Immature natural killer cell (primary cell): ENCODE measurements at regions not wholly inside any gene's neighbourhood (a gene's known extent, or its start where the extent isn't known, plus 50 kb on each side); places are given as distances from the start of the nearest gene placed in this dataset.

ENCODE experiments used
- DNase-seq, 3 donors: peaks; one replicate each; pipeline ENCODE4 v3.0.0; 2022; ENCODE audit warnings: mixed read lengths in 1 of 3
- H3K27ac Mint-ChIP-seq, 6 donors: one replicate each; pipeline ENCODE4 v1.8.0; 2020; ENCODE audit warnings: mixed read lengths in 6 of 6, mild to moderate bottlenecking in 5 of 6, inconsistent platforms in 4 of 6, moderate library complexity in 3 of 6
- H3K27me3 Mint-ChIP-seq, 3 donors: one replicate each; pipeline ENCODE4 v1.8.0; 2020 to 2021; ENCODE audit warnings: low read depth in 3 of 3, mild to moderate bottlenecking in 3 of 3, mixed read lengths in 3 of 3, moderate library complexity in 3 of 3, inconsistent platforms in 1 of 3
- H3K36me3 Mint-ChIP-seq, 3 donors: one replicate each; pipeline ENCODE4 v1.8.0; 2020; ENCODE audit warnings: mixed read lengths in 3 of 3, inconsistent platforms in 2 of 3, mild to moderate bottlenecking in 2 of 3
- H3K4me1 Mint-ChIP-seq, 2 donors: one replicate each; pipeline ENCODE4 v1.8.0; 2020; ENCODE audit warnings: inconsistent platforms in 2 of 2, mild to moderate bottlenecking in 2 of 2, mixed read lengths in 2 of 2, moderate library complexity in 1 of 2
- H3K4me3 Mint-ChIP-seq, 5 donors: one replicate each; pipeline ENCODE4 v1.8.0; 2020; ENCODE audit warnings: mild to moderate bottlenecking in 5 of 5, mixed read lengths in 5 of 5, inconsistent platforms in 3 of 5, moderate library complexity in 3 of 5
- H3K9me3 Mint-ChIP-seq, 6 donors: one replicate each; pipeline ENCODE4 v1.8.0; 2020; ENCODE audit warnings: mild to moderate bottlenecking in 6 of 6, mixed read lengths in 6 of 6, inconsistent platforms in 4 of 6, moderate library complexity in 3 of 6

DNA sequence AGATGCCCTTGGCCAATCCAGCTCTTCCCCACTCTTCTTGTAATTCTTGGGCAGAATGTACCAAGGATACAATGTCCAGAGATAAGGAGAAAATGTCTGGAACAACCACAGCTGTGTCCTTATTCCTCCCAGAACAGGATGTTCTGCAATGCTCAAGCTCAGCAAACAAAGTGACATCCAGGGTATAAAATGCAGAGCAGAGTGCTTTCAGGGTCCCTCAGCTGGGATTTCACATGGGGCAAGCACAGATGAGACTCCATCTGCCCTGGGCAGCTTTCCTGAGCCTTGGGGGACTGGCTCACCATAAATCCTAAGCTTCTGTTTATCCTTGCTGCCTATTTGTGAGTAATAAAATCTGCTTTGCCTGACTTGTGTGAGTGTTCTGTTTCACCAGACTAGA lies 127.4 kb downstream of the VAPA start:
- H3K27me3 Mint-ChIP-seq = peaks cover 2 to 6% (median 3%) of the 10 kb centered on the region in 3 donors
- H3K4me1 Mint-ChIP-seq = no peaks in the 10 kb centered on the region
- H3K4me3 Mint-ChIP-seq = no peak overlapping the region
- H3K36me3 Mint-ChIP-seq = peaks cover 0 to 4% (median 3%) of the 10 kb centered on the region in 3 donors
- no peak overlapping the region for H3K27ac Mint-ChIP-seq
- peaks cover 3 to 18% (median 13%) of the 10 kb centered on the region in 6 donors for H3K9me3 Mint-ChIP-seq
- no peak for DNase-seq

DNA sequence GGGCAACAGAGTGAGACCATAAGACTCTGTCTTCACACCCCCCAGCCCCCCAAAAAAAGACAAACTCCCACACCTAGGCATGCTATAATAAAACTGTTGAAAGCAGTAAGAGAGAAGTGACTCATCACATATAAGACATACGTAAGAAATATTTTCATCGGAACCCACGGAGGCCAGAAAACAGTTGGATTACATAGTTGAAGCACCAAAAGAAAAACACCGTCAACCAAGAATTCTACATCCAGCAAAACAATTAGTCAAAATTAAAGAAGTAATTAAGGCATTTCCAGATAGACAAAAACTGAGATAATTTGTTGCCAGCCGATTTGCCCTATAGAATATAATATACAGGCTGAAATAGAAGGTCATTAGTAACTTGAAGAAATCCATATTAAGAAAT lies 128.7 kb downstream of the VAPA start:
- H3K4me1 Mint-ChIP-seq = no peaks in the 10 kb centered on the region
- no peak overlapping the region for H3K27ac Mint-ChIP-seq
- H3K27me3 Mint-ChIP-seq = peaks cover 2 to 6% (median 3%) of the 10 kb centered on the region in 3 donors
- no peak for DNase-seq
- peaks cover 0 to 4% (median 3%) of the 10 kb centered on the region in 3 donors for H3K36me3 Mint-ChIP-seq
- H3K9me3 Mint-ChIP-seq = peaks cover 3 to 18% (median 13%) of the 10 kb centered on the region in 6 donors
- H3K4me3 Mint-ChIP-seq = no peak overlapping the region

DNA sequence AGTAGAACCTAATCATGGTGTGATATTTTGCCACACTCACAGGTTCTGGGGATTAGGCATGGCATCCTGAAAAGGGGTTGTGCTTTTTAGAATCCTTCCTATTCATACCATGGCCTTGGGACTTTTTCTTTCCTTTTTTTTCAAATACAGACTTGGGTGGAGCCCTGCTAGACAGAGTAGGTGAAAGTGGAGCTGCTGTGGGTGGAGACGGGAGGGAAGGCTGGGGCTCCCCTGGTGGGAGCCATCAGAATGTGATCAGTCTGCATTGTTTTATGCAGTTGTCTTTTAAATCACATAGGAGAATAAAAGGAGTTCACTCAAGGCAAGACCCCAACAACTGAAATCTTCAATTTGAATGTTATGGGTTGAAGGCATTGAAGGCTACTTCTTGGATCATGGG lies 130.2 kb downstream of the VAPA start:
- Mint-ChIP-seq H3K9me3 (peaks cover 3 to 18% (median 13%) of the 10 kb centered on the region in 6 donors), H3K36me3 (peaks cover 0 to 4% (median 3%) of the 10 kb centered on the region in 3 donors)

DNA sequence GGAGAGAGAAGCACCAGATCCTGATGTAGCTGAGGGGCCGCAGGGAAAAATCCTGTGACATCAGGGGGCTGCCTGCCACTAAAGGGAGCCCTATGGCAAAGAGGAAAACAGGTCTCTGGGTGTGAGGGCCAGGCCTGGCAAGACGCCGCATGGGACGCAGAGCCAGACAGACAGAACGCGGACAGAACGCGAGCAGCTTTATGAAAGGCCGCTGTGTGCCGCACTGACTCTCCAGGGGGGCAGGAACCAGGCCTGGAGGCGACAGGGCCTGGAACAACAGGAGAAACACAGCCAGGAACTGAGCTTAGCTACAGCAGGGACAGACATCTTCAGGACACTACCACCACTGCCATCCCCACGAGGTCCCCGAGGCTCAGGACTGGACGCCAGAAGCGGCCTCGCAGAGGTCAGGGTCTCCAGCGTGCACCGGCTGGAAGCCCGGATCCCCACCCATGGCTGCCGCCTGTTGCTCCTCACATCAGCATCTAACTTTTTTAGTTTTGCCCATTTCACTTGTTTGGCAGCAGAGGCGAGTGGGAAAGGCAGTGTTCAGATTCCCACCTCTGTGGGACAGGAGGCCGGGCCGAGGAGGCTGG lies 131.6 kb downstream of the VAPA start:
- no peak overlapping the region for H3K27ac Mint-ChIP-seq
- no peak for DNase-seq
- H3K9me3 Mint-ChIP-seq = peaks cover 3 to 18% (median 13%) of the 10 kb centered on the region in 6 donors
- peaks cover 0 to 4% (median 3%) of the 10 kb centered on the region in 3 donors for H3K36me3 Mint-ChIP-seq
- peaks cover 2 to 4% (median 3%) of the 10 kb centered on the region in 3 donors for H3K27me3 Mint-ChIP-seq
- no peaks in the 10 kb centered on the region for H3K4me1 Mint-ChIP-seq
- no peak overlapping the region for H3K4me3 Mint-ChIP-seq

More for the DNA sequence above, 130.2 kb downstream of the VAPA start:
- Mint-ChIP-seq H3K4me3 (no peak overlapping the region), H3K27me3 (peaks cover 2 to 6% (median 3%) of the 10 kb centered on the region in 3 donors), H3K27ac (no peak overlapping the region), H3K4me1 (no peaks in the 10 kb centered on the region)
- no peak for DNase-seq

DNA sequence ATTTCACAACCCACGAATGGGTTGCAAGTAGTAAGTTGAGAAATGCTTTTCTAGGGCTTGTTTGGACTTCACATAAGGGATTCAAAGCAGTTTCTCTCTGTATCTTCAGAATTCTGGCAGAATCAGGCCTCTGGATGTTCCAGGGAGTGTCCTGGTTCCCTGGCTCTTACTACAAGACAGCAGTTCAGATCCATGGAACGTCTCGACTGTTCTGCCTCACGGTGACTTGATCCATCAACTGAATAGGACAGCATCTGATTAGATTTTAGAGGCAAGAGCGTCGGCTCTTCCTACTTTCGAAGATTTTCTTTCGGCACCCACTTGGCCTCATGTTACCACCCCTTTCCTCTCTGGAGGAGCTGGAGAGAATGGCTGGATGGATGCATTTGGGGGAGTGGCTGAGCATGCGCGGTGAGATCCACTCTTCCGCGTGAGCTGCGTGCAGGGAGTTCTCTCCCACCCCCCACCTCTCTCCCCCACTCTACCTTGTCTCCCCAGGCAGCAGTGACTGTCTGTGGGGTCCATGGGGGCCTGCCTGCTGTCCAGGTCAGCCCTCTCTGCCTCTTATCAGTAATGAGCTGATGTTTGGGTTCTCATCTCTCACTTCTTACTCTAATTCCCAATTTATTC lies 132.5 kb downstream of the VAPA start:
- Mint-ChIP-seq H3K4me1 (no peaks in the 10 kb centered on the region), H3K36me3 (peaks cover 0 to 4% (median 3%) of the 10 kb centered on the region in 3 donors)

DNA sequence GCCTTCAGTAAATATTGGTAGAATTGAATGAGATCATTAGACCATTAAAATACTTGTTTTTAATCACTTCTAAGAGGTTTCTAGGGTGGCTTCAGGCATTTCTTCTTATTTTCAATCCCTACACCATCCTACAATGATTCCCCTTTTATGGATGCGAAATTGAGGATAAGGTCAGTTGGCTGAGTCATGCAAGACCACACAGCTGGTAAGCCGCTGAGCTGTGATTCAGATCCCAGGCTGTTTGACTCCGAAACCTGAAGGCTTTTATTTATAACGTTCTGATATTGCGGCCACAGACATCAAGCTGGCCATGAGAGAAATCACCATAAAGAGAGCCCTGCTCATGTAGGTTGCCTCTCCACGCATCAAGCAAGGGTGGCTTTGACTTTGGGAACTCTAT lies 133.4 kb downstream of the VAPA start:
- H3K36me3 Mint-ChIP-seq = no peaks in the 10 kb centered on the region
- no peaks in the 10 kb centered on the region for H3K4me1 Mint-ChIP-seq
- H3K4me3 Mint-ChIP-seq = no peak overlapping the region
- DNase-seq = no peak
- peaks cover 0 to 5% (median 4%) of the 10 kb centered on the region in 6 donors for H3K9me3 Mint-ChIP-seq
- H3K27me3 Mint-ChIP-seq = peaks cover 1 to 2% (median 2%) of the 10 kb centered on the region in 3 donors
- no peak overlapping the region for H3K27ac Mint-ChIP-seq

More for the DNA sequence above, 132.5 kb downstream of the VAPA start:
- Mint-ChIP-seq H3K27ac (no peak overlapping the region), H3K9me3 (peaks cover 3 to 15% (median 12%) of the 10 kb centered on the region in 6 donors), H3K27me3 (peaks cover 2 to 3% (median 2%) of the 10 kb centered on the region in 3 donors), H3K4me3 (no peak overlapping the region)
- DNase-seq = no peak

DNA sequence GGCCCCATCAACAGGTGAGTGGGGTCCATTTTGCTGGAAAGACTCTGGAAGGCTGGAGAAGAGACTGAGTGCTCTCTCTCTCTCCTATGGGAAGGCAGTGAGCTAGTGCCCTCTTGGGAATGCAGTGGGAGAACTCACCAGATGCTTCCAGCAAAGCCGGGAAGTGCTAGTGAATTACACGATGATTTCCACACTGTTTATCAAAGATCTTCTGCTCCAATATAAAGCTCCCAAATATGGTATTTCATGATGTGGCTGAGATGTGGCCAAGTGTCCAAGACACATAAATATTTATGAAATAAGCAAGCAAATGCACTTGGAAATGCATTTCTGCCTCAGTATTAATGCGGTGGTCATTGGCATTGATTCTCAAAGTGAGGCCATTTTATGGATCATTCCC lies 135.9 kb downstream of the VAPA start:
- H3K9me3 Mint-ChIP-seq = peaks cover 0 to 1% (median 0%) of the 10 kb centered on the region in 6 donors
- no peak for DNase-seq
- no peaks in the 10 kb centered on the region for H3K36me3 Mint-ChIP-seq
- no peak overlapping the region for H3K27ac Mint-ChIP-seq
- H3K4me3 Mint-ChIP-seq = no peak overlapping the region
- peaks cover 3 to 7% (median 4%) of the 10 kb centered on the region in 3 donors for H3K27me3 Mint-ChIP-seq
- no peaks in the 10 kb centered on the region for H3K4me1 Mint-ChIP-seq

DNA sequence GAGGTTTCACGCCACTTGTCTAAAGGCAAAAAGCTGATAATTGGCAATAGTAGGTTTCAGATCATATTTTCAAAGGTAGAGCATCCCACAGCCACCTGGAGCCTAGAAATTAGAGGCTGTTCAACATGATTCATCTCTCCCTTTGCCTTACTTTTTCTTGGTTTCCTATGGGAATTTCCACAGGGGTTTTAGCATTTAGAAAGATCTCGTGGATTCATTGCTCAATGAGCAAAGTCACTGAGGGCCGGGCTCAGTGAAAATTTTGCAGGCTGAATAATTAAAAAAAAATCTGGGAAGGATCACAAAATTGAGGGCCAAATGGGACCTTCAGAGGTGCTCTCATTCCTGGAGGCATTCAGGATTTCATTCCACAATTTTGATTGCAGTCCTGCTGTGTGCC lies 137.1 kb downstream of the VAPA start:
- no peaks in the 10 kb centered on the region for H3K4me1 Mint-ChIP-seq
- H3K4me3 Mint-ChIP-seq = no peak overlapping the region
- no peaks in the 10 kb centered on the region for H3K36me3 Mint-ChIP-seq
- H3K27me3 Mint-ChIP-seq = peaks cover 3 to 5% (median 4%) of the 10 kb centered on the region in 3 donors
- no peak overlapping the region for H3K27ac Mint-ChIP-seq
- peaks cover 0 to 1% (median 0%) of the 10 kb centered on the region in 6 donors for H3K9me3 Mint-ChIP-seq
- no peak for DNase-seq

DNA sequence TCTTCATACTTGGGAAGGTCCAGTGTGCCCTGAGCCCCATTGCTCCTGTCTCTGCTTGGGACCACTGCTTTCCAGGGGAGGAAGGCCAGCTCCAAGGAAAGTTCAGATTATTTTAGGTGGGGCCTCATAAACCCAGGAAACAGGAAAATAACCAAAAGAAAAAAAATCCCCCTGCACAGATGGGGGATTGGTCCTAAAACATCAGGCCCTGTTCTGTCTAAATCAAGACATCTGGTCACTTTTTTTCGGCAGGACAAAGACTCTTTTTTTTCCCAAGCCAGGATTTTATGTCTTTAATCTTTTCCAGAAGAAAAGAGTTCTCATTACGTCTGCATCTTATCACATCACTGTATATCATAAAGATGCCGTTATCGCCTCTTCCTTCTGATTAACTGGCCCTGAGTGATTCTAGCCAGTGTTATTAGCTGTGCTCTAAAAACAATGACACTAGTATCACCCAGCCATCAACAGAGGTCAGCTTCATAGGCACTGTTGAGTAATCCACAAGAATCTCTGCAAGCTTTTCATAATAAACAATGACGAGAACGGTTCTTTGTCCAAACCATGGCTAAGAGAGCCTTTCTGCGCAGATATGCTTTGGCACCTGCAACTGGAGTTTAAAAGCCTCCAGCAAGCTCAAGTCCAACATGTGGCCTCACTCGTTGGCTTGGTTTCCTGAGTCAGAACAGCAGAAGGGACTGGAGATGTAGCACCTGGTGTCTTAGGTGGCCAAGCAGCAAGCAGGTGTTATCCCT lies 138.2 kb downstream of the VAPA start:
- no peak for DNase-seq
- Mint-ChIP-seq H3K27ac (no peak overlapping the region), H3K4me1 (no peaks in the 10 kb centered on the region), H3K36me3 (no peaks in the 10 kb centered on the region), H3K9me3 (peaks cover 0 to 1% (median 0%) of the 10 kb centered on the region in 6 donors), H3K4me3 (no peak overlapping the region), H3K27me3 (peaks cover 3 to 5% (median 3%) of the 10 kb centered on the region in 3 donors)

DNA sequence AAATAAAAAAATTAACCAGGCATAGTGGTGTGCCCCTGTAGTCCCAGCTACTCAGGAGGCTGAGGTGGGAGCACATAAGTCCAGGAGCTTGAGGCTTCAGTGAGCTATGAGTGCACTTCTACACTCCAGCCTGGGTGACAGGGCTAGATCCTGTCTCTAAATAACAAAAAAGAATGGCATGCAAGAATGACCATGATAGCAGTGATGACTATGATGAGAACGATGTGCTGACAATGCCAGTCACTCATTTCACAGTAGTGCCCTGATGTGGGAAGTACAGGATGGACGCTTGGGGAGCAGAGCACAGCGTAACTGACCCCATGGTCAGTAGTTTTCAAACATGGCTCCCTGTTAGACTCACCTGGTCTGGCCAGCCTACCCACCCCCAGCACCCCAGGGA lies 139.1 kb downstream of the VAPA start:
- no peaks in the 10 kb centered on the region for H3K4me1 Mint-ChIP-seq
- no peak overlapping the region for H3K27ac Mint-ChIP-seq
- no peaks in the 10 kb centered on the region for H3K36me3 Mint-ChIP-seq
- peaks cover 3 to 6% (median 5%) of the 10 kb centered on the region in 3 donors for H3K27me3 Mint-ChIP-seq
- H3K4me3 Mint-ChIP-seq = no peak overlapping the region
- H3K9me3 Mint-ChIP-seq = peaks cover 0 to 1% (median 0%) of the 10 kb centered on the region in 6 donors
- no peak for DNase-seq

DNA sequence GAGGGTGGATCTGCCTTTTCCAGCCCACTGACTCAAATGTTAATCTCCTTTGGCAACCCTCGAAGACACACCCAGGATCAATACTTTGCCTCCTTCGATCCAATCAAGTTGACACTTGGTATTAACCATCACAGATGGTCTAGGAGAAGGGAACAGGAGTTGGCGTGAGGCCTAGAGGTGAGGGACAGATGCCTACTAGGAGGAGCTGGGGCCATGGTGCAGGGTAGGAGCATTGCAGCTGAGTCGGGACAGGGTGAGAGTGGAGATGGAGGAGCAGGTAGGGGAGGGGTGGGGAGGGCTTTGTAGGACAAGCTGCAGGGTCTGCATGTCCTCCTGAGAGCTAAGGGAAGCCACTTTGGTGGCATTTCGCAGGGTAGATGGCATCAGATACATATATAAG lies 140.0 kb downstream of the VAPA start:
- no peaks in the 10 kb centered on the region for H3K36me3 Mint-ChIP-seq
- H3K27me3 Mint-ChIP-seq = peaks cover 3 to 6% (median 5%) of the 10 kb centered on the region in 3 donors
- no peaks in the 10 kb centered on the region for H3K4me1 Mint-ChIP-seq
- DNase-seq = no peak
- H3K9me3 Mint-ChIP-seq = peaks cover 0 to 1% (median 0%) of the 10 kb centered on the region in 6 donors
- no peak overlapping the region for H3K27ac Mint-ChIP-seq
- H3K4me3 Mint-ChIP-seq = no peak overlapping the region

DNA sequence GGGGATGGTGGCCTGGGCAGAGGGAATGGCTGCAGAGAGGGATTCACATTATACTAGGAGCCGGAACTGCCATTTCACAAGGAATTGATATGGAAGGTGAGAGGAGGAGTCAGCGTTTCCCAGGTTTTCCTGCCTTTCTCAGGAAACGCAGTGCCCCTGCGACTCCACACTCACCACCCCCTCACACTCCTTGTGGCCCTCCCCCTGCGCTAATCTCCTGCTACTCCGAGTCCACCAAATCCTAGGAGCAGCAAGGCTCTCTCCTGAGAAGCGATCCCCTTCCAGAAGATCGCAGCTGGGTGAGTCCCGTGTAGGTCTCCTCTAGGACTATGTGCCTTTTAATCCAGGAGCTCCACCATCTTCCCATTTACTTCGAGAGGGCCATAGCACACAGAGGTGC lies 140.6 kb downstream of the VAPA start:
- peaks cover 0 to 1% (median 0%) of the 10 kb centered on the region in 6 donors for H3K9me3 Mint-ChIP-seq
- no peak for DNase-seq
- no peak overlapping the region for H3K27ac Mint-ChIP-seq
- no peaks in the 10 kb centered on the region for H3K4me1 Mint-ChIP-seq
- no peak overlapping the region for H3K4me3 Mint-ChIP-seq
- H3K36me3 Mint-ChIP-seq = no peaks in the 10 kb centered on the region
- peaks cover 3 to 6% (median 5%) of the 10 kb centered on the region in 3 donors for H3K27me3 Mint-ChIP-seq

DNA sequence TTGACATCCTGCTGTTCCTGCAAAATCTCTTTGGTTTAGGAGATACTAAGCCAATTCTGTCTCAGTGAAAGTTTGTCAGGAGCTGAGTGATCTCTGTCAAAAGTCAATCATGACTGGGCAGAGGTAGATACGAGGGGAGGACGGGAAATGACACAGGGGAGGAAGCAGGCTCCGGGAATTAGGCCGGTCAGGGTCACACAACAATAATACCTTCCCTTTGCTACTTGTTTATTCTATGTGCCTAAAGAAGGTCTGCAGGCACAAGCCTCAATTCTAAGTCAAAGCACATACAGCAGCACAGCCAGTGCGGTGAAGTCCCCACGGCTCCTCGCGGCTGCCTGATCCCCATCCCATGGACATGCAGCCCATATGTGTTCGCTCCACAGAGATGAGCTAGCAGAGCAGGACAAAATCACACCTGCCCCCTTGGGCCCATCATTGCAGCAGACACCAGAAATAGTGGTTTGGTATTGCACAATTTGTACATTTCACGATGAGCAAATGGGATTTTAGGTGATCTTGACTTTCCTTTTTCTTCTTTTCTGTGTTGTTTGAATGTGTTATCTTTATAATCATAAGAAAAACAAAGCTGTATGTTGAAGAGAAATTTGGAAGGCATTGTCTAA lies 141.4 kb downstream of the VAPA start:
- DNase-seq = no peak
- peaks cover 0 to 1% (median 0%) of the 10 kb centered on the region in 6 donors for H3K9me3 Mint-ChIP-seq
- no peaks in the 10 kb centered on the region for H3K4me1 Mint-ChIP-seq
- no peak overlapping the region for H3K27ac Mint-ChIP-seq
- H3K4me3 Mint-ChIP-seq = no peak overlapping the region
- H3K36me3 Mint-ChIP-seq = no peaks in the 10 kb centered on the region
- H3K27me3 Mint-ChIP-seq = peaks cover 3 to 6% (median 5%) of the 10 kb centered on the region in 3 donors
